ENCODE measurements at regions not wholly inside any gene's neighbourhood (a gene's known extent, or its start where the extent isn't known, plus 50 kb on each side); places are given as distances from the start of the nearest gene placed in this dataset.

- no peak for TF ChIP-seq EZH2 (IDR thresholded peaks at IDR 0.05; ENCODE audit: borderline replicate concordance, low read length)
- no peak for TF ChIP-seq CTCF (conservative IDR thresholded peaks at IDR 0.05 in 1 of 2, IDR thresholded peaks at IDR 0.05 in 1 of 2; ENCODE audit: extremely low read depth in 1 of 2, insufficient read depth in 1 of 2, low read depth in 1 of 2, low read length in 2 of 2)
Observed at GRCh38 chr7:12805957-12806356, 118.5 kb downstream of the ARL4A start.
